ENCODE measurements at regions not wholly inside any gene's neighbourhood (a gene's known extent, or its start where the extent isn't known, plus 50 kb on each side); places are given as distances from the start of the nearest gene placed in this dataset.

- TF ChIP-seq CTCF (IDR thresholded peaks at IDR 0.05) (no peak), ATF6 (CRISPR knock-in tag; IDR thresholded peaks at IDR 0.05) (no peak), GTF2I (CRISPR knock-in tag; conservative IDR thresholded peaks at IDR 0.05) (no peak), FOXP1 (CRISPR knock-in tag; IDR thresholded peaks at IDR 0.05; ENCODE audit: borderline replicate concordance) (no peak), JUN (CRISPR knock-in tag; IDR thresholded peaks at IDR 0.05) (no peak), PREB (CRISPR knock-in tag; IDR thresholded peaks at IDR 0.05; ENCODE audit: borderline replicate concordance) (no peak), ZNF281 (CRISPR knock-in tag; IDR thresholded peaks at IDR 0.05) (no peak), CREB1 (CRISPR knock-in tag; IDR thresholded peaks at IDR 0.05) (no peak)
- TF ChIP-seq, protein P1, sequence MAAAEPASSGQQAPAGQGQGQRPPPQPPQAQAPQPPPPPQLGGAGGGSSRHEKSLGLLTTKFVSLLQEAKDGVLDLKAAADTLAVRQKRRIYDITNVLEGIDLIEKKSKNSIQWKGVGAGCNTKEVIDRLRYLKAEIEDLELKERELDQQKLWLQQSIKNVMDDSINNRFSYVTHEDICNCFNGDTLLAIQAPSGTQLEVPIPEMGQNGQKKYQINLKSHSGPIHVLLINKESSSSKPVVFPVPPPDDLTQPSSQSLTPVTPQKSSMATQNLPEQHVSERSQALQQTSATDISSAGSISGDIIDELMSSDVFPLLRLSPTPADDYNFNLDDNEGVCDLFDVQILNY (CRISPR knock-in tag; IDR thresholded peaks at IDR 0.05): no peak
- TF ChIP-seq, protein P2, sequence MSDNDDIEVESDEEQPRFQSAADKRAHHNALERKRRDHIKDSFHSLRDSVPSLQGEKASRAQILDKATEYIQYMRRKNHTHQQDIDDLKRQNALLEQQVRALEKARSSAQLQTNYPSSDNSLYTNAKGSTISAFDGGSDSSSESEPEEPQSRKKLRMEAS (CRISPR knock-in tag; IDR thresholded peaks at IDR 0.05): no peak
- TF ChIP-seq, protein P3, sequence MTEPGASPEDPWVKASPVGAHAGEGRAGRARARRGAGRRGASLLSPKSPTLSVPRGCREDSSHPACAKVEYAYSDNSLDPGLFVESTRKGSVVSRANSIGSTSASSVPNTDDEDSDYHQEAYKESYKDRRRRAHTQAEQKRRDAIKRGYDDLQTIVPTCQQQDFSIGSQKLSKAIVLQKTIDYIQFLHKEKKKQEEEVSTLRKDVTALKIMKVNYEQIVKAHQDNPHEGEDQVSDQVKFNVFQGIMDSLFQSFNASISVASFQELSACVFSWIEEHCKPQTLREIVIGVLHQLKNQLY (CRISPR knock-in tag; IDR thresholded peaks at IDR 0.05): no peak
Observed at GRCh38 chr10:84700668-84701369, 372.4 kb downstream of the CCSER2 start.

Data from WTC11 (cell line).